ENCODE measurements at regions not wholly inside any gene's neighbourhood (a gene's known extent, or its start where the extent isn't known, plus 50 kb on each side); places are given as distances from the start of the nearest gene placed in this dataset.
"Not testable (repeated sequence)": the region's sequence is repeated elsewhere in the genome, so short reads cannot be mapped to it uniquely, and the experiment has no call there.

DNA sequence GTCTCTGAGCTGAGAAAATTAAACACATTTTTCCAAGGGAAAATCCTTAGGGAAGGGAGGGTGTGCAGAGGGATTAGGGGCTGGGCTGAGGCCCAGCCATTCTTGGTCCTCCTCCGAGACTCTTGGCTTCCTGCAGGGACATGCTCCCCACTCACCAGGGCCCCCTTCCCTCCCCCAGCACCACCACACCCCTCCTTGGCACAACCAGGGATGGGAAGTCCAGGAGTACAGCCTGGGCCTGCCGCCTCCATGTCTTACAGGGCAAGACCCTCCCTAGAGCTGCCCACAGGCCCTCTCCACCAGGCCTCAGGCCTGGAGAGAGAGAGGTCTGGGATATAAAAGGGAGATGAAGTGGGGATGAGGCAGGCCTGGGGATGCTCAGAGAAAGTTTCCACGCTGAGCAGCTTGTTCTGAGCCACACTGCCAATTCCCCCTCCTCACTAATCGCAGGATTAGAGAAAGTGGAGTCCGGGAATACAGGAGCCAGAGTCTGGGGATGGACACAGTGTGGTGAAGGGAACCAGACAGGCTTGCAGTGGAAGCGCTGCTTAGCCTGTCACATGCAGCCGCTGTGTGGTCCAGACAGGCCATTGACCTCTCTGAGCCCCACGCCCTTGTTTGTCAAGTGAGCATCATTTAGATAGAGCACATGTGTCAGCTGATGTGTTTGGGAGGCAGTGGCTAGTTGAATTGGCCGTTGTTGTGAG is 105.5 kb downstream of the MRPL14 start:
- in situ Hi-C loops (cut with MboI; ENCODE audit: low sequenced_read_pairs): no loop called here

GRCh38 chr6:44020664-44021425 is 106.4 kb downstream of the MRPL14 start:
- Histone ChIP-seq H3K27me3 (ENCODE audit: low read depth) (no peaks in the 10 kb centered on the region), H3K4me1 (peaks cover 14% of the 10 kb centered on the region), H3K9me3 (no peaks in the 10 kb centered on the region), H3K4me3 (no peak overlapping the region), H3K36me3 (replicated peaks) (no peaks in the 10 kb centered on the region)
- DNase-seq (ENCODE audit: low spot score in 2 of 2): no peak
- in situ Hi-C loops (cut with MboI; ENCODE audit: low sequenced_read_pairs): no loop called here

More for the DNA sequence above, 105.5 kb downstream of the MRPL14 start:
- H3K27me3 ChIP-seq (ENCODE audit: low read depth): no peaks in the 10 kb centered on the region
- peaks cover 5% of the 10 kb centered on the region for H3K4me1 ChIP-seq
- H3K9me3 ChIP-seq: no peaks in the 10 kb centered on the region
- H3K36me3 ChIP-seq (replicated peaks): no peaks in the 10 kb centered on the region
- H3K4me3 ChIP-seq: no peak overlapping the region
- no peak for DNase-seq (ENCODE audit: low spot score in 2 of 2)

DNA sequence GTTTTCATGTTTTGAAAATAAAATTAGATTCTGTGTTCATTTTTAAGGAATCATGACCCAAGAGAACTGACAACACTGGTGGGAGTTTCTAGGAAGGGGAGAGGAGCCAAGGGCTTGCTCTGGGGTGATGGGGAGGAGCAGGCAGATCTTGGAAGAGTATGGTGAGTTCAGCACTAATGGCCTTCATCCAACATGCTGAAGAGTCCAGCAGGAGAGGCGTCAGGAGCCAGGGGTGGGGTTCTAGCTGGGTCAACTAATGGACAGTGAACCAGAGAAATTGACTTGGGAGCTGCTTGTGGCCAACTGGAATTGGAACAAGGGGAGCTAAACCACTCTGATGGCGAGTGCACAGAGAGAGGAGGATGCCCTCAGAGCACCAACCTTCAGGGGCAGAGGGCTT is 107.1 kb downstream of the MRPL14 start:
- Histone ChIP-seq H3K36me3 (replicated peaks) (no peaks in the 10 kb centered on the region), H3K4me3 (no peak overlapping the region), H3K27me3 (ENCODE audit: low read depth) (no peaks in the 10 kb centered on the region), H3K9me3 (no peaks in the 10 kb centered on the region), H3K4me1 (peaks cover 18% of the 10 kb centered on the region)
- no peak for DNase-seq (ENCODE audit: low spot score in 2 of 2)
- in situ Hi-C loops (cut with MboI; ENCODE audit: low sequenced_read_pairs): no loop called here

DNA sequence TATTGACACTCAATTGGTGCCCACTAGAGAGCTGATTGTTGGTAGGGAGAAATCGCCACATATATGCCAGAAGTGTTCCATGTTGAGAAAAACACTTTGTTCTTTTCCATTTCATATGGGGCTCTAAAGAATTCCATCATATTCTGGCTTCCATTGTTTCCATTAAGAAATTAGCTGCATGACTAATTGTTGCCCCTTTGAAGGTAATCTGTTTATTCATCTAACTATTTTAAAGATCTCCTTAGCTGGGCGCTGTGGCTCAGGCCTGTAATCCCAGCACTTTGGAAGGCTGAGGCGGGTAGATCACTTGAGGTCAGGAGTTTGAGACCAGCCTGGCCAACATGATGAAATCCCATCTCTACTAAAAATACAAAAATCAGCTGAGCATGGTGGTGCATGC is 109.9 kb downstream of the MRPL14 start:
- in situ Hi-C loops (cut with MboI; ENCODE audit: low sequenced_read_pairs); H3K4me3 ChIP-seq; DNase-seq (ENCODE audit: low spot score in 2 of 2); H3K36me3 ChIP-seq (replicated peaks); H3K9me3 ChIP-seq; H3K27me3 ChIP-seq (ENCODE audit: low read depth): not testable (repeated sequence)
- H3K4me1 ChIP-seq: peaks cover 18% of the 10 kb centered on the region

DNA sequence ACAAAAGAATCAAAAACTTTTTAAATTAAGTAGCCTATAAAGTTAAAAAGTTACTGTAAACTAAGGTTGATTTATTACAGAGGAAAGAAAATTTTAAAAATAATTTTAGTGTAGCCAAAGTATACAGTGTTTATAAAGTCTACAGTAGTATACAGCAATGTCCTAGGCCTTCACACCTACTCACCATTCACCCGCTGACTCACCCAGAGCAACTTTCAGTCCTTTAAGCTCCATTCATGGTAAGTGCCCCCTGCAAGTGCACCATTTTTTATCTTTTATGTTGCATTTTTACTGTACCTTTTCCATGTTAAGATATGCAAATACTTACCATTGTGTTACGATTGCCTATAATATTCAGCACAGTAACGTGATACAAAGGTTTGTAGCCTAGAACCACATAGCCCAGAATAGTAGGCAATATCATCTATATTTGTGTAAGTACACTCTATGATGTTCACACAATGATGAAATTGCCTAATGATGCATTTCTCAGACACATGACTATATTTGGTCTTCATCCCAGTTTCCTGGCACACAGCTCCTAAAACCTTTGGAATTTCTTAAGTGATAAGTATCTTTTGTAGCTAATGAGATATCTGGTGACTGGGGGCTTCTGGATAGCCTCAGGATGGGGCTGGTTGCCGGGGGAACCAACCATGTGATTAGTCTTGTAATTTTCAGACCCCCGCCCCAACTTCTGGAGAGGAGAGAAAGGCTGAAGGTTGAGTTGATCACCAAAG is 111.0 kb downstream of the MRPL14 start:
- Histone ChIP-seq H3K36me3 (replicated peaks) (no peaks in the 10 kb centered on the region), H3K9me3 (no peaks in the 10 kb centered on the region), H3K27me3 (ENCODE audit: low read depth) (no peaks in the 10 kb centered on the region), H3K4me3 (no peak overlapping the region), H3K4me1 (peaks cover 18% of the 10 kb centered on the region)
- DNase-seq (ENCODE audit: low spot score in 2 of 2): peak; percentile 62 to 86
- in situ Hi-C loops (cut with MboI; ENCODE audit: low sequenced_read_pairs): no loop called here

- Histone ChIP-seq H3K36me3 (replicated peaks) (no peaks in the 10 kb centered on the region), H3K27me3 (ENCODE audit: low read depth) (no peaks in the 10 kb centered on the region), H3K4me1 (peaks cover 17% of the 10 kb centered on the region), H3K4me3 (no peak overlapping the region), H3K9me3 (no peaks in the 10 kb centered on the region)
- no peak for DNase-seq (ENCODE audit: low spot score in 2 of 2)
- in situ Hi-C loops (cut with MboI; ENCODE audit: low sequenced_read_pairs): no loop called here
These were observed 115.2 kb downstream of the MRPL14 start for GRCh38 chr6:44012078-44012493.

DNA sequence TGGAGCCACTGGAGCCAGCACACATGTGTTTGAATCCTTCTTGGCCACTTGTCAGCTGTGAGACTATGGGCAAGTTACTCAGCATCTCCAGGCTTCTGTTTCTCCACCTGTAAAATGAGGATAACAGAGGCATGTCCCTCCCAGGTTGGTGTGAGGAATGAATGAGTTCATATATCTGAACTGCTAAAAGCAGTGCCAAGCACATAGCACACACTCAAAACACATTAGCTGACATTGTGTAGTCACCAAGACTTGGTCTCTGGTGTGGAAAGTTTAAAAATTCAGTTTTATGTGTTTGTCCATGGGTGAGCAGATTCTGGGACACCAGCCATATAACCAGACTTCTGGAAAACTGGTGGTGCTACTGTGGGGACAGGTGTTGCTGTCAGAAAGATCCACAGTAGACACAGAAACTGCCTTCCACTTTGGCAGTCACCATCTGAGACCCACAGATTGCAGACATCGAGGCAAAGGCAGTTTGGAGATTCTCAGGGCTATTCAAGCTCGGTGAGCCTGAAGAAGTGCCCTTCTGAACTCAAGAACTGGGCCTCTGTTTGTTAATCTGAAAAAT is 115.8 kb downstream of the MRPL14 start:
- in situ Hi-C loops (cut with MboI; ENCODE audit: low sequenced_read_pairs): no loop called here
- no peak overlapping the region for H3K4me3 ChIP-seq
- no peaks in the 10 kb centered on the region for H3K9me3 ChIP-seq
- no peaks in the 10 kb centered on the region for H3K36me3 ChIP-seq (replicated peaks)
- peaks cover 10% of the 10 kb centered on the region for H3K4me1 ChIP-seq
- H3K27me3 ChIP-seq (ENCODE audit: low read depth): no peaks in the 10 kb centered on the region
- no peak for DNase-seq (ENCODE audit: low spot score in 2 of 2)

DNA sequence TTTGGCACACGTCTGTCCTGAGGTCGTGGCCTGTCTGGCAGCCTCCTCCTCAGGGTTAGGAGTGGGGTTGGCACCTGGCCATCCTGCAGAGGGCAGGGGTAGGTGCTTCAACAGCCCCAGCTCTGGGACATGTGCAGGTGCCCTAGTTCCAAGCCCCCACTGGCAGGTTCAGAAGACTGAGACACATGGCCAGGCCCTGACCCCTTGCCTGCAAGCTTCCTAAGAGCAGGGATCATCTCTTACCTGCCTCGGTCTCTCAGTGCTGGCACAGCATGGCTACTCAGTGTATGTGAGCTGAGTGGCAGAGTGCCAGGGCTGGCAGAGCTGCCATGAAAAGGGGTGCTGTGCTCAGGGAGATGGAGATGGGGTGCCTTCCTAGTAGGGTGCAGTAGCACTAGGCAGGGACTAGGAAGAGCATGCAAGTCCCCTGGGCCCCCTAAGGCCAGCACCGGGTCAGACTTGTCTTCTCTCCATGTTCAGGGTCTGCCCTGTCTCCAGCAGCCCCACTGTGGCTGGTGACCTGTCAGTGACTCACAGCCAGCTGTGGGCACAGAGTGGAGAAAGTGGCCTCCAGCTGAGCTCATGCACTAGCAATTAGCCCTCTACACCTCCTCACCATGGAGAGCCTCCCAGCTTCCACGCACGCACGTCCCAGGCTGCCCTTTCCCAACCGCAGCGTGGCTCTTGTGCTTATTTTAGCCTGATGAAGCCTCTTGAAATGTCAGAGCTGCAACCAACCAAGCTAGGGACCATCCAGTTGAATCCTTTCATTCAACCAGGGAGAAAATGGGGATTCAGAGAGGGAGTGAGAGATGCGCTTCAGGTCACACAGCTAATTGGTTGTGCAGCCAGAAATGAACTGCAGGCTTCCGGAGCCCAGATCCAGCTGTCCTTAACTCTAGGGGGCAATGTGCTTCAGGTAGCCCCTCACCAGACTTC is 116.6 kb downstream of the MRPL14 start:
- in situ Hi-C loops (cut with MboI; ENCODE audit: low sequenced_read_pairs): no loop called here
- DNase-seq (ENCODE audit: low spot score in 2 of 2): no peak
- no peaks in the 10 kb centered on the region for H3K27me3 ChIP-seq (ENCODE audit: low read depth)

GRCh38 chr6:44009425-44010321 is 117.6 kb downstream of the MRPL14 start:
- Histone ChIP-seq H3K9me3 (no peaks in the 10 kb centered on the region), H3K4me1 (no peaks in the 10 kb centered on the region), H3K27me3 (ENCODE audit: low read depth) (no peaks in the 10 kb centered on the region), H3K4me3 (no peak overlapping the region), H3K36me3 (replicated peaks) (no peaks in the 10 kb centered on the region)
- DNase-seq (ENCODE audit: low spot score in 2 of 2): no peak
- in situ Hi-C loops (cut with MboI; ENCODE audit: low sequenced_read_pairs): no loop called here

More for the DNA sequence above, 116.6 kb downstream of the MRPL14 start:
- peaks cover 3% of the 10 kb centered on the region for H3K4me1 ChIP-seq
- no peaks in the 10 kb centered on the region for H3K36me3 ChIP-seq (replicated peaks)
- no peak overlapping the region for H3K4me3 ChIP-seq
- no peaks in the 10 kb centered on the region for H3K9me3 ChIP-seq

GRCh38 chr6:44008821-44009370 is 118.4 kb downstream of the MRPL14 start:
- Histone ChIP-seq H3K36me3 (replicated peaks) (no peaks in the 10 kb centered on the region), H3K4me3 (no peak overlapping the region), H3K9me3 (no peaks in the 10 kb centered on the region), H3K27me3 (ENCODE audit: low read depth) (no peaks in the 10 kb centered on the region), H3K4me1 (no peaks in the 10 kb centered on the region)
- no peak for DNase-seq (ENCODE audit: low spot score in 2 of 2)
- in situ Hi-C loops (cut with MboI; ENCODE audit: low sequenced_read_pairs): no loop called here

DNA sequence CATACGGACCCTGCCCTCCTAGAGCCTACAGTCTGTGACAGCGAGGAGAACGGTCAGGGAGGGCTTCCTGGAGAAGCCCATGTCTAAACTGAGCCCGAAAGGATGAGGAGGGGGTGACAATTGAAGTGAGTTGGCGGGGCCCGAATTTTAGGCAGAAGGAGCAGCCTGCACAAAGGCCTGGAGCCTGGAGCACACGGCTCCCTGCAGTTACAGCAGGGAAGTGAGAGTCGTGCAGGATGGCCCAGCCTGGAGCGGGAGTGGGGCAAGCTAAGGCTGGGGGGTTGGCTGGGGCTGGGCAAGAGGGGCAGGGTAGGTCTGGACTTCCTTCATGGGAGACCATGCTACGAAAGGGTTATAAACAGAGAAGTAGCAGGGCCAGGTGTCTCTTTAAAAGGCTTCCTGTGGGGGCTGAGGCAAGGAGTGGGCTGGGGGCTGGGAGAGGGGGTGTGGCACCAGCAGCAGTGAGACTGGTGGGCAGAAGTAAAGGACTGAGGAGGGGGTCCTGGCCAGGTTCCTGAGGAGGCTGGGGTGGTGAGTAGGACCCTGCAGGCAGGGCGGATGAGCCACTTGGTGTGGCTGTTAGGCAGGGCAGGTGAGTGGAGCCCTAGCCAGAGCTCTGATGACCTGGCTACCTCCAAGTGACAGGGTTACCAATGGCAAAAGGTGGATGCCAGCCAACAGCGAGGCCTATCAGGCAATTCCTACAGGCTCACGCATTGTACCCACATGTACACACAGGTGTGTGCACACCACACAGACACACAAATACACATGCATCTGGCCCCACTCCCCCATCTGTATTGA is 119.2 kb downstream of the MRPL14 start:
- H3K36me3 ChIP-seq (replicated peaks): no peaks in the 10 kb centered on the region
- H3K9me3 ChIP-seq: no peaks in the 10 kb centered on the region
- no peaks in the 10 kb centered on the region for H3K4me1 ChIP-seq
- no peak overlapping the region for H3K4me3 ChIP-seq
- in situ Hi-C loops (cut with MboI; ENCODE audit: low sequenced_read_pairs): no loop called here
- no peak for DNase-seq (ENCODE audit: low spot score in 2 of 2)
- no peaks in the 10 kb centered on the region for H3K27me3 ChIP-seq (ENCODE audit: low read depth)

Data from HAP-1 (cell line).